NCI-H1048 (cell line): ENCODE measurements at regions not wholly inside any gene's neighbourhood (a gene's known extent, or its start where the extent isn't known, plus 50 kb on each side); places are given as distances from the start of the nearest gene placed in this dataset.

ENCODE experiments used
- DNase-seq: peaks from one replicate; lab custom pipeline; 2025; lab: John Stamatoyannopoulos, UW

DNA sequence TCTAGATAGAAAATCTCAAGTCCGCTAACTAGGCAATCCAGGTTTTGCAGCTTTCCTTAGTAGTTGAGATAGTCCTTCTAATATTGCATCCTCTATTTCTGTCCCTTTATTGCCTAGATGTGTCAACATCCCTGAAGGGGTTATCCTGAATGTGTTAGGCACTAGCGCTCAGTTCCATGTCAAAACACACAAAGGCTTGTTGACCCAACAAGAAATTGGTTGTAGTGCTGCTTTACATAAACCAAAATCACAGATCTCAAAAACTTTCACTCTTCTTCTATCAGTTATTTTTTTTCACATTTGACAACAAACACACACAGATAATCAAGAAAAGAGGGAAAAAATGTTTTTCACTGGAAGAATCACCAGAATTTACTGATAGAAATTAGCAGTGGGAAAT, 51.4 kb upstream of the SOX2 start:
- DNase-seq = no peak

DNA sequence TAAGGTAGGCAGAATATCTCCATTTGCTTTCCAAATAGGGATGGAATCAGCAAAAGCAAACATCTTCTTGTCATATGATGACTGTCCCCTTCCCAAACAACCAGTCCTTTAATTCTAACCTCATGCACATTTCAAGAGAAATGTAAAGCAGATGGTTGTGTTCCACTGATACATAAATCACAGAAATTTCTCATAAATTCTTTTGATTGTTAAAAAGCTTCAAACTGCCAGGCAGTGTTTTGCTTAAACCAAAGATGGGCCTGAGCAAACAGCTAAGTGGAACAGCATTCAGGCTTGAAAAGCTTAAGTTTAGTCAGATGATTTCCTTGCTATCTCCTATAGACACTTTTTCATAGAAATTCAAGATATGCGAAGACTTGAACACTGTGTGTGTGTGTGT, 74.3 kb upstream of the SOX2 start:
- no peak for DNase-seq

DNA sequence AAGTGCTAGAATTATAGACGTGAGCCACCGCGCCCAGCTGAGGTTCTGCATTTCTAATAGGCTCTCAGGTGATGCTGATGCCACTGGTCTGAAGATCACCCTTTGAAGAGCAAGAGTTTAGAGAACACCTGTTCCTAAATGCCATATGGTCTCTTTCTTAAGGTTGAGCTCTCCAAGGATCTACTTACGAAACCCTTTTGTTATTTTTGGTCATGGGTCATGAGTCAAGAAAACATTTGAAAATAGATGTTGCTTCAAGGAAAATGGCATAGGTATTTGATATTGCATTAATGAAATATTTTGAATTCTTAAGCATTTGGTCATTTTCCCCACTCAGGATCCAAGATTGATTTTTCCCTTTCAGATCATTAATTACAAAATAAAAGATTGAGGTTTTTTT, 74.7 kb upstream of the SOX2 start:
- no peak for DNase-seq

DNA sequence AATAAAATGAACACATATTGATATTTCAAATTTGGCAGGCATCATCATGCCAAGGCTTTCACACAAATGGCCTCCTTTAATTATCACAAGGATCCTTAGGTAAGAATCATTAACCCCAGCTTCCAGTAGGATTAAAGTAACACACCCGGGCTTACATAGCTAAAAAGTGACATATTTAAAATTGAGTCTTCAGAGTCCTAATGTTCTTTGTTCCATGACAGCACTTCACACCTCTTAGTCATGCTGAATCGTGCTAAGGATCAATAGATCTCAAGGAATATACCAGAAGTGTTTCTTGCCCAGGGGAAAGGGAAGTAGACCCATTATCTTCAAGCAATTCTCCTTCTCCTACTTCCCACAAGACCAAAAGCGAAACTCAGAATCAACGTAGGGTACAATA, 76.6 kb upstream of the SOX2 start:
- no peak for DNase-seq

DNA sequence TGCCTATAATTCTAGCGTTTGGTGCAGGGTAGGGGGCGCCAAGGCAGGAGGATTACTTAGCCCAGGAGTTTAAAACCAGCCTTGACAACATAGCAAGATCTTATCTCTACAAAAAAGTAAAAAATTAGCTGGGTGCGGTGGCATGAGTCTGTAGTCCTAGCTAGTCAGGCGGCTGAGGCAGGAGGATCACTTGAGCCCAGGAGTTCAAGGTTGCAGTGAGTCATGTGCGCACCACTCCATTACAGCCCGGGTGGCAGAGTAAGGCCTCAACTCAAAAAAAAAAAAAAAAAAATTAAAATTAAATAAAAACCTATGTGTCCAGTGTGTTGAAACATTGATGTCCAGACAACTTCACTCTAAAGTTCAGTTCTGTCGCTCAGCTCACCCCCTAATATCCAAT, 78.2 kb upstream of the SOX2 start:
- no peak for DNase-seq

DNA sequence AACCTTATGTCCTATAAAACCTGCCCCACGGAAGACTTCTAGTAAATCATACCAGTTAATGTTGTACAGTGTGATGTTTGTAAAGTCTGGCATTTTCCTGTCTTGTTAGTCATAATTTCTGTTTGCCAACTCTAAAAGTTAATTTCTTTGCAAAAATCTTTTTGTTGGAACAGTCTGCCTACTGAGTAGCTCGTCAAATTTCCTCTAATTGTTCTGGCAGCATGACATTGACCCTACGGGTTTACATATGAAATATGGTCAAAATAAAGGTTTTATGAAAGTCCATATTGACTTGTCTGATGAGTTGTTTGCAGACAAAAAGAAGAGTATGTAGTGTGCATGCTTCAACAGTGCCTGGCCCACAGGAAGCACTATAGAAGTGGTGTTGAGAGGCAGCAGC, 79.8 kb upstream of the SOX2 start:
- no peak for DNase-seq

DNA sequence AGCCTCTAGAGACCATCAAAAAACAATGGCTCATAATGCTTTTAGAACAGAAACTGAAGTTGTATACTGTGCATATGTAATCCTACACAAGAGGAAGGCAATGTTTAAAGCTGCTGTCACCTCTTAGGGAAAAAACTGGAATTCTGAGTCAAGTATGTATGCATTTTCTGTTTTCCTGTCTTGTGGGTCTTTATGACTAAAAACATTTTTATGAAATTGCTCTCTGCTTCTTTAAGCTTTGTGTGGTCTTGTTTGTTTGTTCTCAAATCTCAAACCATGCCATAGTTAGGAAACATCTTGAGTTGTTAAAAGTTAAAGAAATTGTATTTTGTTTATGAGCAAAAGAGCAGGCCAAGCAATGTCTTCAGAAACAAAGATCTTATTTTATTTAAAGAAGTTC, 80.9 kb upstream of the SOX2 start:
- DNase-seq = no peak

DNA sequence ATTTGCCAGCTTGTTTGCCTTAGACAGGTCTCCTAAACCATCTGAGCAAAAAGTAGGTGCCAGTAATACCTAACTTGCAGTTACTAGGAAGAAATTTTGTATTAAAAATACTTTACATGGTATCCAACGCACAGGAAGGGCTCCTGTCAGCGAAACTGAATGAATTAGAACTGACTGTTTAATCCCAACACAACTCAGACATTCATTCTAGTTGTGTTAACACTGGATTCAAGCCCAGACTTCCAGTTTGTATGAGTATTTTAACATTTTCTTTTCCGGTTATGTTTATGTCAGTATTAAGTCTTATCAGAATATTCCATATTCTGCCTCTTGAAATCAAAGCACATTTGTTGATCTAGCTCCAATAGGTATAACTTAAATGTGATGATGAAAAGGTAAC, 82.0 kb upstream of the SOX2 start:
- DNase-seq = no peak

DNA sequence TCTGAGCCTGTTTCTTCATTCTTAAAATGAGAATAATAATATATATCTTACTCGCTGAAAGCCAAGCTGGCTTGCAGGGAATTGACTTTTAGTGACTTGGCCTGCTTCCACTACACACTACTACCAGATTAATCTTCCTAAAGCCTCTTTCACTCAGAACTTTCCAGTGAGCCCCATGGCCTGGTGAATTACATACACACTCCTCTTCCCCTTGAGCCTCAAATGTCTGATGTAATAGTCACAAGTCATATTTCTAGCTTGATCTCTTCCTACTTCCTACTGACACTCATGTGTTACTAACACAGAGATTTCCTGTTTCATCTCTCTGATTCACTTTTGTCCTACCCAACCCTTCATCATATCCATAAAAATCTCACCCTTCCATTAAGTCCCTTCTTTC, 82.7 kb upstream of the SOX2 start:
- no peak for DNase-seq

DNA sequence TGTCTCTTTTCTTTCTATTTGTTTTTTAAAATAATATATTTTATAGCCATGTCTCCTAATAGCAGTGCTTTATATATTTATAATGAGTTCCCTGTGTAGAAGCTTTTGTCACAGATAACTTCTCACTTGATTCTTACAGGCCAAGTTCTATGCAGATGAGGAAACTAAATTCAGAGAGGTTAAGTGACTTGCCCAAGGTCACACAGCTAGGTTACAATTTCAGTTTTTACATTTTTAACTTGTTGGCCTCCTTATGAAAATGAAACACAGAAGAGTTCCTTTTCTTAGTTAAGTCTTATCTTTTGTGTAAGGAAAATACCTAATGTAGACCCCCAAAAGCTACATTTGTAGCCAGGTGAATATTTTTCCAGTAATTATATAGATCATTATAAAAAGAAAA, 83.3 kb upstream of the SOX2 start:
- DNase-seq = no peak

DNA sequence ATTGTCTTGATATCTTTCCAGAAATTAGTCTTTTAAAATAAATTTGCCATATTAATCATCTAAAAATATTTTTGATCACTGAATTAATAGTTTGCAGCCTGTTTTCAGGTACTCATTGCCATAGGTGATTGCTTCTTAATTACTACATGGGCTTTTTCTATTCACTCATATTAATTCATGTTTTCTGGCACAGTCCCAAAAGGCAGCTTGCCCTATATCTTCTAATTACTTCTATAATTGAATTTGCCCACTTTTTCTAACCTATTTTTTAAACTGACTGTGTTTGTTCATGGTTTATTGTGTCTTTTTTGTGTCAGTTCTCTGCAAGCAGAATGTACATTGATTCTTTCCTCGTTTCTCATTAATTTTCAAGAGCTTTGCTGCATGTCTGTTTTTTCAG, 85.7 kb upstream of the SOX2 start:
- no peak for DNase-seq

DNA sequence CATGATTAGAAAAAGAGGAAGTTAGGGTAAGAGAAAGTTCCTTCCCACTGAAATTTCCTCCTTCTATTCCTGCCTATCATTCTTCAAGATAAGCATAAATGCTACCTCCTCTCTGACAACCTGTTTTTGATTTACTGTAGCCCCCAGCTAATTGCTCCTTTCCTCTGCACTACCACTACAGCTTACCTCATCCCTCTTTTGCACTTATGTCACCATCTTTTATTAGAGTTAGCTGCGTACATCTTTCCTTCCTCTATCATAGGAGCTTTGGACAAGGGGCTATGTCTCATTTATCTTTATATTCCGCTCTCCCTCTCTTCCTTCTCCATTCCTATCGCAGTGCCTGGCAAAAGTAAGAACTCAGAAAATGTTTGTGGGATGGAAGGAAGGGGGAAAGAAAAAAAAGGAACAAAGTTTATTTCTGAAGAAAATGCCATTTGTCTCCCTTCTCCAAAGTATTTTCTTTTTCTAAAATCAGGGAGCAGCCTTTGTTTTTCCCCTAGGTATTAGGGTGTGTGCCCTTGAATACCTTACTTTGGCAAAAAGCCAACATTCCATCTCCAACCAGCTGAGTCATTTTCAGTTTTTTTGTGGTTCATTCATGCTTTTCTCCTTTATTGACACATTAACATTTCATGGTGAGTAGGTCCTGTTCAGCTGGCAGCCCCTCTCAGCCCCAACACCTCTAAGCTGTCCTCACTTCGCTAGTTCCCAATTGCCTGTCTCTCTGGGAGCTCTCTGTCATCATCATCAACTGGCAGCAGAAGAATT, 87.6 kb upstream of the SOX2 start:
- DNase-seq = no peak

DNA sequence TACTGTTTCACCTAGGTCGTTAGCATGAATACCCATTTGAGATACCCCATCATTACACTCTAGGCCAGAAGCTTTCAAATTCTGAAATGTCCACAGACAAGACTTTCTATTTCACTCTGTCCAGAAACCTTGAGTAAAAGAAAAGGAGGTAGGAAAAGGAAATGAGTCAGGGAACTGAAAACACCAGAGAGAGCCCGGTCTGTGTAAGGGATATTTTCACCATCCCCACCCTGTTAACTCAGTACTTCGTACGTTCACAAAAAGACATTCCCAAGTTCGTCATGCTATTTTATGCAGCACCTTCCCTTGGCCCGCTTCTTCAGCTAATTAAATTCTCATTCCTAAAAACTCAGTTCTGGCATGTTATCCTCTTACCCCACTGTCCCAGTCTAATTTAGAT, 89.4 kb upstream of the SOX2 start:
- no peak for DNase-seq

DNA sequence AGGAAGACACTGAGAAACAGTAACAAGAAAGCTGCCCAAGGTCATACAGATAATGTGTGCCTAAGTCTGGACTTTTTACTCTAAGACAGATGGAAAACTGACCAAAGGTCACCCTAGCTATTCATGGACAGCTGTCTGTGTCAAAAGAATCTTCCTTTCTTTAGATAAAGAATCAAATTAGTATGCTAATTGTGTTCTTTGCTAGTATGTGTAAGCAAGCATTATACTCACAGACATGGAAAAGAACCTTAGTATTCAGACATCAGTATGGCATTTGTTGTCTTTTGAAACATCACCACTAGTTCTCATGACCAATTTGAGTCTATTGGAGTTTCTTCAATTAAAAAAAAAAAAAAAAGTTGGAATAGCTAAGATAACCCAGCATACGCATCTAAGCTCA, 91.8 kb upstream of the SOX2 start:
- no peak for DNase-seq

DNA sequence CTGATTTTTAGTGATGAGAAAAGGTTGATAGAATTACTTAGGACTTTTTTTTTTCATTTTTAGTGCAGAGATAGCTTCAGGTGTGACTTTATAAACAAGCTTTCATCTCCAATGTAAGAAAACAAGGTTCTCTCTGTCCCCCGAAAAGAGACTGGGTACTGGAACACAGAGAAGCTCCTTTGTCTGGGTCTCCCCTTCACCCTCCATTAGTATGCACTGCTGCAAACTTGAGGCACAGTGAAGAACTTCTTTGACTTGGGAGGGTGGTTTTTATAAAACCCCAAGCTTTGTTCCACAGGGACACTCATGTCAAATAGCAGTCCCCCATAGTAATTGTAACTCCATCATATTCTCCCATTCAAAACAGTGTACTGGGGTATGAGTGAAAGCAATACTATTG, 93.5 kb upstream of the SOX2 start:
- no peak for DNase-seq

DNA sequence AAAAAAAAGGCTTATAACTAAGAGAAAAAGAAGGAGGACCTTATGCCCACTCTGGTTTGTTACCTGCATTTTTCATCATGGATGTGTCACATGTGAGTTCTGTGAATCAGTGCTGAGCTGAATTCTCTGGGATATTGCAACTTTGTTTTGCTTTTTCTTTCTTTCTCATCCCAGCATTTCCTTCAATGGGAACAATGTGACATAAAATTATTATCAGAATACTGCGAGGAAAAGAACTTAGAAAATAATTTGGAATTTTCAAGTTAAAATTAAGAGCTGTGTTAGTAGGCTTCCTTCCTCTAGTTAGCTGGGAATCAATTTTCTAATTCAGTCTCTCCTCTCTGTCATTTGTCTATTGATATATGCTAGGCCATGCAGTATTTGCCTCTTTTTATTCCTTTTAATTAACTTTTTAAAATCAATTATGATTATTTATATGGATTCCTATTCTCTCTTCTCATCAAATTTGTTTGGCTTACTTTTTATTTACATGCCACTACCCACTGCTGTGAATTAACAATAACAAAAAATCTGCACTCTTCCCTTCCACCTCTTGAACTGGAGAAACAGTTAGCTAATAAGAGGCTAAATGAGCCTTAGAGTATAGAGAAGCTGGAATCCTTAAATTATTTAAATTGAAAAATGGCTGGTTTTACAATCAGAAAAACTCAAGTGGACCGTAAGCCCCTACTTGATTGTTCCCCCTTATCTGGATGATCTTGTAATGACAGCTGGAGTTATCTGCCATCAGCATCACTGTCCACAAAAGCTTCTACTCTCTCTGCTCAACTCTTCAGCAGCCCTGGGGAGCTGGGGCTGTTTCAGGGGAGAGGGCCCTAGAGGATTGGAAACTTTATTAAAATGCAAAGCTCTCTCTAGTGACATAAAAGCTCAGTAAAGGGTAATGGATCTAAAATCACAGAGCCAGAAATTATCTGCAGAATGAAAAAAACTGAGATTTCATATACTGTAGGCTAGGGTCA, 95.3 kb upstream of the SOX2 start:
- DNase-seq = no peak

DNA sequence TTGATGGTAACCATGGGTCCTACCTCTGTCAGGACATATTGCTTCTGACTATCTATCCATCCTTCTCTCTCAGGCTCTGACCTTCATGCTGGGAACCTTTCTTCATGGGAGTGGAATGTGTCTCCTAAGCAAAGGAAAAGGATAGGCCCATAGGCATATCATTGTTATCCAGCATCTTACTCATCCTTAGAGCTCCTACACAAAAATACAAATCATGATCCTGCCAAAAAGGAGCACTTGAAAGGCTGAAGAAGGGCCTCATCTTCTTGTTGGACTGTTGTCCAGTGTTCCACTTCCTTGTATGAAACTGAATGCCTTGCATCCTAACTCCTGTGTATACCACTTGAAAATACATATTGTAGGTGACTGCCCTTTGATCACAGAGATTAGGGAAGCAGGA, 96.1 kb upstream of the SOX2 start:
- DNase-seq = no peak

DNA sequence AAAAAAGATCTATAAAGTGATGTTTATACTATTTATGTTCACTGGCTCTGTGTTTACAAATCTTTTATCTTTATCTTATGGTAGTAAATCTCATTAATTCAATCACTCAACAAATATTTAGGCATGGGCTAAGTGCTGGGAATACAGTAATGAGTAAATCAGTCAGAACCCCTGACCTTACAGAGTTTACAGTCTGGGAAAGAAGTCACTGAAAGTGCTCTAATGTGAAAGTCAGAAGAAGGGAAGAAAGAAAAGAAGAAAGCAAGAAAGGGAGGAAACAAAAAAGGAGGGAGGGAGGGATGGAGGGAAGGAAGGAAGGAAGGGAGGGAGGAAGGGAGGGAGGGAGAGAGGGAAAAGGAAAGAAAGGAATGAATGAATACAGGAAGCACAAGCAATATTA, 96.8 kb upstream of the SOX2 start:
- DNase-seq = no peak

DNA sequence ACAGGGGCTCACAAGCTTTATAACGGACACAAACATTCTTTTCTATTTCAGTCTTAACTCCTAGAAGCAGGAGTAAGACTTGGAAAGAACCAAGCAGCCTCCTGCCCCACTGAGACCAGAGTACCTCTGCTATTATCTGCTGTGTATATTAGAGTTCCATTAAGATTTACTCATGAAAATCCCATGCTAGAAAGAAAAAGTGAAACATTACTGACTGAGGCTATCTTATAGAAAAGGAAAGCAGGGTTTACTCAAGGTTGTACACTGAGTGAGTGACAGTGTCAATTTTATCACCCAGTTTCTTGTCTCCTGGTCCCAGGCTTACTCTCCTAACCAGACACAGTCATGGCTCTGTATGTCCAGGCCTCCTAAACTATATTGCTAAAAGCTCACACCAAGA, 97.9 kb upstream of the SOX2 start:
- DNase-seq = no peak

DNA sequence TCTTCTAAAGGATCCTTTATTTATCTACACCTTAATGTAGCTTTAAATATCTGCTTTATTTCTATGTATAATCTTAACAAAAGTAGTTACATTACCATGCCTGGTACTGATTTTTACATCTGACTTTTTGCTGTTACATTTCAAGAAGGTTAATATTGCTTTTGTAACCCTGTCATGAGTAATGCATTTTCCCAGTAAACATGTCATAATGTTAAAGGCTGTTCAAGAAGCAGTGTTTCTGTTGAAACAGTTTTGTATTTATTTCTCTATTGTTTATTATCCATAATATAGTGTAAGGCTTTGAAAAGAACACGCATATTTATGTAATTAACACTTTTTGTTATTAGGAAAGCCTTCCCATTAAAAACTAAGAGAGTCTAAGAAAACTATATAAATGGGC, 98.5 kb upstream of the SOX2 start:
- DNase-seq = no peak

DNA sequence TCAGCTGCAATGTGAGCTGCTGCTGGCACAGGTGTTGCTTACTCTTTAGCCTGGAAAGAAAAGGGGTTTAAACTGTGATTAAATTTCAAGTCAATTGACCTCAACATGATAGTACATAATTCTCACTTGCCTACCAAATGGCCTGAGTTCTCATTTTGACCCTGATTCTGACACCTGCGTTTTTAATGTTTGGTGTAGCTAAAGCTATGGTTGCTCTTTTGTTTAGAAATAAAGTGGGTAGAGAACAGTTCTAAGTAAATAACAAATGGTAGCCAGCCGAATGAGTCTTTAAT, 100.8 kb upstream of the SOX2 start:
- no peak for DNase-seq

DNA sequence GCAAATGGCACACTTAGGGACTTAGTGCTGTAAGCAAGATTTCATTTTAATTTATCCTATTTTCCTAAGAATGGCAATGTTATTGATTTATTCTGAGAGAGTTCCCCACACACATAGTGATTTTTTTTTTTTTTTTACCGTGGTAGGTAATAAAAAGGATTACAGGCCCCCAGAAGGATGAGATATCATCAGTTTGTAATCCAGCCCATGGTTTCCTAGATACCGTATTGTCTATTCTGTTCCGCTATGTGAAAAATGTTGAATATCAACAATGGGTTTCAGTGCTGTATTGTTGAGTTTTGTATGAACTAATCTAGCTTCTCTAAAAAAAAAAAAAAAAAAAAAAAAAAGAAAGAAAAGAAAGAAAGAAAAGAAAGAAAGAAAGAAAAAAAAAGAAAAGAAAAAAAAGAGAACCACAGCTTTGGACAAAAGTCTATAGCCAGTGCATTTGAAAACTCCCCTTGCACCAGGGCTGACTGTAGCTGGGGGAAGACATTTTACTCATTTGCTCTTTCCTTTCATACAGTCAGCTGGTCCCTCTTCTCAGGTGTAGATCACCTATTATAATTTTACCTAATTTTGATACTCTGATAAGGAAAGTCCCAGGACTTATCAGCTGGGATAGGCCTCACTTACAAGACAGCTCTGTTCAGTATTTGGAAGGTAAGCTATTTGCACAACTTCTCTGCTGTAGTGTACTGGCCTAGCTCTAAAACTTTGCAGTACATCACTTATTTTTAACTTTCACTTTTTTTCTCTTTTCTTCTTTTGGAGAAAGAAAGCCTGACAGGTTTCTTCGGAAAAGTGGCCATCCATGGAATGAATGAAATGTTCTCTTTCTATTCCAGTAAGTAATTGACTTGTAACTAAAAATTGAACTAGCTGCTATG, 101.4 kb upstream of the SOX2 start:
- DNase-seq = no peak
